Liver (tissue), 3 donors: ENCODE measurements at regions not wholly inside any gene's neighbourhood (a gene's known extent, or its start where the extent isn't known, plus 50 kb on each side); places are given as distances from the start of the nearest gene placed in this dataset.

ENCODE experiments used
- CTCF ChIP-seq: fragments of 150-350 bp; IDR thresholded peaks from 2 replicates; pipeline ENCODE4 v1.5.1; 2017; ENCODE audit warnings: improper control_type of control experiment, low read depth, low read length; ENCODE audit not compliant: missing input control
- GABPA ChIP-seq, 2 donors: IDR thresholded peaks in 1 of 2; conservative IDR thresholded peaks in 1 of 2; 2 replicates each; pipeline ENCODE4 v1.6.1; 2016; ENCODE audit warnings: antibody characterized with exemption in 2 of 2, mild to moderate bottlenecking in 1 of 2, moderate library complexity in 1 of 2
- JUND ChIP-seq, 2 donors: IDR thresholded peaks; 2 replicates each; pipeline ENCODE4 v1.6.1; 2016; ENCODE audit warnings: antibody characterized with exemption in 2 of 2
- RXRA ChIP-seq, 2 donors: IDR thresholded peaks; 2 replicates each; pipeline ENCODE4 v1.6.1; 2017 to 2018; ENCODE audit warnings: antibody characterized with exemption in 2 of 2, mild to moderate bottlenecking in 1 of 2
- TAF1 ChIP-seq: conservative IDR thresholded peaks from 2 replicates; pipeline ENCODE4 v1.6.1; 2016; ENCODE audit warnings: antibody characterized with exemption, mild to moderate bottlenecking
- donor health status: healthy.
- donor health status: healthy.

GRCh38 chr16:85384833-85385462 is 228.2 kb upstream of the GSE1 start:
- TF ChIP-seq RXRA (IDR thresholded peaks at IDR 0.05) (no peak), CTCF (no peak), GABPA (IDR thresholded peaks at IDR 0.05 in 1 of 2, conservative IDR thresholded peaks at IDR 0.05 in 1 of 2) (no peak), JUND (IDR thresholded peaks at IDR 0.05) (no peak), TAF1 (no peak)
